ENCODE measurements at regions not wholly inside any gene's neighbourhood (a gene's known extent, or its start where the extent isn't known, plus 50 kb on each side); places are given as distances from the start of the nearest gene placed in this dataset.

GRCh38 chr11:64461081-64461480 lies 94.7 kb upstream of the SLC22A11 start:
- Mint-ChIP-seq H3K4me1 (ENCODE audit: low read depth, unreplicated experiment) (no peaks in the 10 kb centered on the region), H3K9me3 (ENCODE audit: unreplicated experiment) (no peaks in the 10 kb centered on the region), H3K4me3 (ENCODE audit: unreplicated experiment) (no peak overlapping the region), H3K27ac (ENCODE audit: unreplicated experiment) (no peak overlapping the region), H3K27me3 (ENCODE audit: insufficient read depth, unreplicated experiment) (no peaks in the 10 kb centered on the region), H3K36me3 (ENCODE audit: insufficient read depth, unreplicated experiment) (no peaks in the 10 kb centered on the region)
- POLR2A ChIA-PET = no interaction called here
- H3K27me3 ChIP-seq (replicated peaks; ENCODE audit: control insufficient read depth, insufficient read depth, low read length) = no peaks in the 10 kb centered on the region
- CTCF ChIA-PET = no interaction called here
- DNase-seq = no peak
- intact Hi-C loops (cut with micrococcal nuclease; ENCODE audit: unreplicated experiment) = no loop called here
- no peaks in the 10 kb centered on the region for H3K9me3 ChIP-seq
- no peaks in the 10 kb centered on the region for H3K36me3 ChIP-seq (ENCODE audit: control insufficient read depth, insufficient read depth, low read length)
- H3K4me1 ChIP-seq = no peaks in the 10 kb centered on the region
- BruUV-seq (replicated peaks) = no TSS peak
- no peak overlapping the region for H3K4me3 ChIP-seq (ENCODE audit: low read depth, low read length)
- no peak for TF ChIP-seq CTCF (IDR thresholded peaks at IDR 0.05; ENCODE audit: insufficient read depth in 1 of 2, low read depth in 1 of 2, low read length in 1 of 2, severe bottlenecking in 1 of 2, unreplicated experiment in 1 of 2)

- Histone ChIP-seq H3K9me3 (0 out of 2 replicates have a peak, but pooled peaks cover 7% of the 10 kb centered on the region), H3K4me3 (ENCODE audit: low read depth, low read length) (no peak overlapping the region), H3K27me3 (replicated peaks; ENCODE audit: control insufficient read depth, insufficient read depth, low read length) (no peaks in the 10 kb centered on the region), H3K36me3 (ENCODE audit: control insufficient read depth, insufficient read depth, low read length) (no peaks in the 10 kb centered on the region), H3K4me1 (no peaks in the 10 kb centered on the region)
- ChIA-PET CTCF (interaction anchor here (0.6 kb wide), 1 partner anchor 183 kb away, joined by 3 read pairs; no protein-coding TSS in a partner anchor), POLR2A (no interaction called here)
- TF ChIP-seq CTCF (IDR thresholded peaks at IDR 0.05; ENCODE audit: insufficient read depth in 1 of 2, low read depth in 1 of 2, low read length in 1 of 2, severe bottlenecking in 1 of 2, unreplicated experiment in 1 of 2) = no peak
- DNase-seq = no peak
- Mint-ChIP-seq H3K27ac (ENCODE audit: unreplicated experiment) (no peak overlapping the region), H3K36me3 (ENCODE audit: insufficient read depth, unreplicated experiment) (no peaks in the 10 kb centered on the region), H3K9me3 (ENCODE audit: unreplicated experiment) (peaks cover 9% of the 10 kb centered on the region), H3K27me3 (ENCODE audit: insufficient read depth, unreplicated experiment) (peaks cover 9% of the 10 kb centered on the region), H3K4me1 (ENCODE audit: low read depth, unreplicated experiment) (no peaks in the 10 kb centered on the region), H3K4me3 (ENCODE audit: unreplicated experiment) (no peak overlapping the region)
- intact Hi-C loops (cut with micrococcal nuclease; ENCODE audit: unreplicated experiment) = no loop called here
- BruUV-seq (replicated peaks) = no TSS peak
These were observed 89.5 kb upstream of the SLC22A11 start for GRCh38 chr11:64466115-64466718.

GRCh38 chr11:64469288-64469687 lies 86.5 kb upstream of the SLC22A11 start:
- Mint-ChIP-seq H3K9me3 (ENCODE audit: unreplicated experiment) (peaks cover 11% of the 10 kb centered on the region), H3K4me3 (ENCODE audit: unreplicated experiment) (no peak overlapping the region), H3K27ac (ENCODE audit: unreplicated experiment) (no peak overlapping the region), H3K4me1 (ENCODE audit: low read depth, unreplicated experiment) (no peaks in the 10 kb centered on the region), H3K27me3 (ENCODE audit: insufficient read depth, unreplicated experiment) (peaks cover 11% of the 10 kb centered on the region), H3K36me3 (ENCODE audit: insufficient read depth, unreplicated experiment) (no peaks in the 10 kb centered on the region)
- H3K27me3 ChIP-seq (replicated peaks; ENCODE audit: control insufficient read depth, insufficient read depth, low read length) = no peaks in the 10 kb centered on the region
- BruUV-seq (replicated peaks) = no TSS peak
- no peak for TF ChIP-seq CTCF (IDR thresholded peaks at IDR 0.05; ENCODE audit: insufficient read depth in 1 of 2, low read depth in 1 of 2, low read length in 1 of 2, severe bottlenecking in 1 of 2, unreplicated experiment in 1 of 2)
- no peaks in the 10 kb centered on the region for H3K4me1 ChIP-seq
- no peak for DNase-seq
- H3K4me3 ChIP-seq (ENCODE audit: low read depth, low read length) = no peak overlapping the region
- CTCF ChIA-PET = no interaction called here
- H3K9me3 ChIP-seq = 0 out of 2 replicates have a peak, but pooled peaks cover 7% of the 10 kb centered on the region
- POLR2A ChIA-PET = no interaction called here
- intact Hi-C loops (cut with micrococcal nuclease; ENCODE audit: unreplicated experiment) = no loop called here
- no peaks in the 10 kb centered on the region for H3K36me3 ChIP-seq (ENCODE audit: control insufficient read depth, insufficient read depth, low read length)

Data from Caco-2 (cell line).